ENCODE measurements at regions not wholly inside any gene's neighbourhood (a gene's known extent, or its start where the extent isn't known, plus 50 kb on each side); places are given as distances from the start of the nearest gene placed in this dataset.
A peak's percentile ranks its signal among the peaks of the same experiment; 100 is the strongest.

GRCh38 chr11:97269527-97269926 is 879.7 kb downstream of the JRKL start:
- no peak overlapping the region for H3K27ac ChIP-seq
- H3K4me1 ChIP-seq: no peaks in the 10 kb centered on the region
- no peaks in the 10 kb centered on the region for H3K27me3 ChIP-seq
- intact Hi-C loops (cut with DNase I): no loop called here
- TF ChIP-seq CTCF (IDR thresholded peaks at IDR 0.05): no peak
- ATAC-seq (no peak), DNase-seq (no peak)
- no peaks in the 10 kb centered on the region for H3K36me3 ChIP-seq
- H3K4me3 ChIP-seq: no peak overlapping the region
- H3K9me3 ChIP-seq: no peaks in the 10 kb centered on the region

GRCh38 chr11:97279341-97279740 is 889.5 kb downstream of the JRKL start:
- Histone ChIP-seq H3K4me1 (no peaks in the 10 kb centered on the region), H3K4me3 (no peak overlapping the region), H3K36me3 (no peaks in the 10 kb centered on the region), H3K27ac (no peak overlapping the region), H3K9me3 (no peaks in the 10 kb centered on the region), H3K27me3 (no peaks in the 10 kb centered on the region)
- DNase-seq (no peak), ATAC-seq (peak; percentile 30)
- intact Hi-C loops (cut with DNase I): no loop called here
- no peak for TF ChIP-seq CTCF (IDR thresholded peaks at IDR 0.05)

- Histone ChIP-seq H3K27me3 (no peaks in the 10 kb centered on the region), H3K4me1 (no peaks in the 10 kb centered on the region), H3K36me3 (no peaks in the 10 kb centered on the region), H3K9me3 (no peaks in the 10 kb centered on the region), H3K27ac (no peak overlapping the region), H3K4me3 (no peak overlapping the region)
- no peak for TF ChIP-seq CTCF (IDR thresholded peaks at IDR 0.05)
- intact Hi-C loops (cut with DNase I): no loop called here
- DNase-seq (no peak), ATAC-seq (no peak)
Observed at GRCh38 chr11:97280347-97280746, 890.5 kb downstream of the JRKL start.

- DNase-seq (no peak), ATAC-seq (no peak)
- no peak for TF ChIP-seq CTCF (IDR thresholded peaks at IDR 0.05)
- Histone ChIP-seq H3K27me3 (no peaks in the 10 kb centered on the region), H3K36me3 (no peaks in the 10 kb centered on the region), H3K4me1 (no peaks in the 10 kb centered on the region), H3K27ac (no peak overlapping the region), H3K9me3 (no peaks in the 10 kb centered on the region), H3K4me3 (no peak overlapping the region)
- intact Hi-C loops (cut with DNase I): no loop called here
Observed at GRCh38 chr11:97289823-97290222, 900.0 kb downstream of the JRKL start.

- intact Hi-C loops (cut with DNase I): no loop called here
- no peaks in the 10 kb centered on the region for H3K27me3 ChIP-seq
- no peaks in the 10 kb centered on the region for H3K4me1 ChIP-seq
- no peak for TF ChIP-seq CTCF (IDR thresholded peaks at IDR 0.05)
- DNase-seq (no peak), ATAC-seq (no peak)
- H3K4me3 ChIP-seq: no peak overlapping the region
- no peaks in the 10 kb centered on the region for H3K36me3 ChIP-seq
- H3K27ac ChIP-seq: no peak overlapping the region
- no peaks in the 10 kb centered on the region for H3K9me3 ChIP-seq
Observed at GRCh38 chr11:97290464-97291041, 900.7 kb downstream of the JRKL start.

GRCh38 chr11:97296301-97296700 is 906.5 kb downstream of the JRKL start:
- DNase-seq (no peak), ATAC-seq (no peak)
- Histone ChIP-seq H3K27me3 (no peaks in the 10 kb centered on the region), H3K4me1 (no peaks in the 10 kb centered on the region), H3K9me3 (no peaks in the 10 kb centered on the region), H3K27ac (no peak overlapping the region), H3K36me3 (no peaks in the 10 kb centered on the region), H3K4me3 (no peak overlapping the region)
- TF ChIP-seq CTCF (IDR thresholded peaks at IDR 0.05): no peak
- intact Hi-C loops (cut with DNase I): no loop called here

Data from upper lobe of right lung (tissue), 1 donor.